NCI-H2029 (cell line): ENCODE measurements at regions not wholly inside any gene's neighbourhood (a gene's known extent, or its start where the extent isn't known, plus 50 kb on each side); places are given as distances from the start of the nearest gene placed in this dataset.

Experiments
- DNase-seq: peaks from one replicate; lab custom pipeline; 2025; lab: John Stamatoyannopoulos, UW

DNA sequence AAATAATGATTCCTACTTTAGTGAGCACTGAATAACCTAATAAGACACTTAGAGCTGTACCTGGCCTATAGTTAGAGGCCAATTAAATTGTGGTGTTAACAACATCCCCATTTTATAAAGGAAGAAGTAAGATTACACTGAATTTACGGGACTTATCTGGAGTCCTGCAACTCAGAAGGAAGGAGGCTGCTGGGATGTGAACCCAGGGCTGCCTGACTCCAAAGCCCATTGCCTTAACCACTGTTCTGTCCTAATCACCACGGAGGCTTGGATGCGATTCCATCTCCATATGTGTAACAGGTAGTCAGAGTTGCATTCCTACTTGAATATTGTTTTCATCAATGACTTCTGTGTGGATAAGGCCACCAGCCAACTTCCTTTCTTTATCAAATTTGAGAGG lies 168.9 kb downstream of the SOCS6 start:
- no peak for DNase-seq

DNA sequence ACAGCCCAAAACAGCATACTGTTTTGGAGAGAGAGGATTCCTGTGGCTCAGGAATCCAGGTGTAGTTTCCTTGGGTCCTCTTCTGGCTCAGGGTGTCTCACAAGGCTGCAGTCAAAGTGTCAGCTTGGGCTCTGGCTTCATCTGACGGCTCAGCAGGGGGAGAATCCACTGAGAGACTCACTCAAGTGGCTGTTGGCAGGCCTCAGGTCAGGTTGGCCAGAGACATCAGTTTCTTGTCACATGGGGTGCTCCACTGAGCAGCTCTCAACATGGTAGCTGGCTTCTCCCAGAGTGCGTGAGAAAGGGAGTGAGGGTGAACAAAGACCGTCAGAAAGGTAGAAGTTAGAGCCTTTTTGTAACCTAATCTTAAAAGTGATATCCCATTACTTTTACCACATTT lies 168.4 kb downstream of the SOCS6 start:
- no peak for DNase-seq

GRCh38 chr18:70456376-70456775 lies 167.5 kb downstream of the SOCS6 start:
- DNase-seq = no peak

GRCh38 chr18:70455731-70456130 lies 166.9 kb downstream of the SOCS6 start:
- no peak for DNase-seq

DNA sequence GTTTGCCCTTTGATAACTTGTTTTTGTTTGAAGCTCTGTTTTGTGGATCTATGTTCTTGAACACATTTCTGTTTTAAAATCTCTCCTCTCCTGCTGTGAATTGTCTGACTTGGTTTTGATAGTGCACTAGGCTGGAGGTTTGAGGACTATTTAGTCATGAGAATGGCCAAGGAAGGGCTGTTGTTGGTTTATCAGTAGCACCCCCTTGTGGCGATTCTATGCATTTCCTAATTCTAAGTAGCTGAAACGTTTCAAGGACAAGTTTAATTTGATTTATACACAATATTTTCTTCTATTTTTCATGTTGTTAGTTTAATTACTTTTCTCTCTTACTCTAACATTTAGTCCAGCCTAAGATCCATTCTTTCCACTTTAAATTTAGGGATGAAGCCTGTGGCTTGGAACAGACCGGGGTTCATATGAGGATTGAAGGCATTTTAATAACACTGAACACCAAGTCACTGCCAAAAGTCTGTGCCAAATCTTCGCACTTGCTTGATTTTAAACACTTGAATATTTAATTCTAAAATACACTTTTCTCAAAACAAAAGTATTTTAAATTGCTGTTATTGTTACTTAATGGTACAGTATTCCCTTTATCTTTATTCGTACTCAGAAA lies 166.0 kb downstream of the SOCS6 start:
- no peak for DNase-seq

GRCh38 chr18:70453058-70453775 lies 164.4 kb downstream of the SOCS6 start:
- no peak for DNase-seq

DNA sequence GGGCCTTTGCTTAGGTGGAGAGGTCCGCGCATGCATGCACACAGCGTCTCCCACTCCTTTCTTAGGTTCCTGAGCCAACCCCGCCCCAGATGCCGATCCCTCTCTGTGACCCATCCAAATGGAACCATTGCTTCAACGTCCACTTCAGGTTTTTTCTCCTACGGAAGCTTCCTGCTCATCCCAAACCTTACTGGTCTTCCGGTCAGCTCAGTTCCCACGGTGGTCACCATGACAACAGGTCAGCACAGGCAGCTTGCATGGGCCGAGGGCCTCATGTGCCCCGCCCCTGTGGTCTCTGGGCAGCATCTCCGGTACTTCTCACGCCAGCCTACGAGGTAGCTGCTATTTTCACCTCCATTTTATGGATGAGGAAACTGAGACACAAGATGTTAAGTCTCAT lies 163.7 kb downstream of the SOCS6 start:
- DNase-seq = no peak

DNA sequence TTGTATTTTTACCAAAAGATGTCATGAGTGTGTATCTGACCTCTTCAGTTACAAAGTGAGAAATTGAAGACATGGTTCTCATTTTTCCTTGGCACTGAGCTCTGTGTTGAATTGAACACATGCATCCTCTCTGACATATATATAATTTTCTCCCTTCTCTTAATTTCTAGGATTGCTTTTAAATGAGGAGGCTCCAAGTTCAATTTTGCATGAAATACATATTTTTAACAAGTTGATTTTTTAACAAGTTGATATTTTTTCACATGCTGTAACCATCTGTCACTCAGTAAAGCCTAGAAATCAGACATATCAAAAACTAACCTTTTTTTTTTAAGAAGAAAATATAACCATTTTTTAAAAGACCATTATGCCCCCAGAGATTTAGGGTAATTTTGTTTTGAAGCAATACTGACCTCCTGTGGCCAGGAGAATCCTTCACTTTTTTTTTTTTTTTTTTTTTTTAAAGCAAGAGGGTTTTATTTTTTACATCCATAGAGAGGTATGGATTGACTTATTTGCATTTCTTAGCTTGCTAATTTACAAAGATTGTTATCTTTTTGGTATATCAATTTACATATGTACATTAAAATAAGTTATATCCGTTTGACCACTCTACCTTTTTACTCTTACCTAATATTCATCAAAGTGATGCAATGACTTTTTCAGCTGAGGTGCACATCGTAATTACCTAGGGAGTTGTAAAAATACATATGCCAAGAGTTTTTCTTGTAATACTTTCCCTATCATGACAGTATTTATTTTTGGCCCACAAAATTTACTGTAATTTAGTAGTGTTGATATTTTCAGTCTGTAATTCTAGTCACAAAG lies 161.8 kb downstream of the SOCS6 start:
- no peak for DNase-seq

GRCh38 chr18:70448588-70448987 lies 159.7 kb downstream of the SOCS6 start:
- DNase-seq = no peak

DNA sequence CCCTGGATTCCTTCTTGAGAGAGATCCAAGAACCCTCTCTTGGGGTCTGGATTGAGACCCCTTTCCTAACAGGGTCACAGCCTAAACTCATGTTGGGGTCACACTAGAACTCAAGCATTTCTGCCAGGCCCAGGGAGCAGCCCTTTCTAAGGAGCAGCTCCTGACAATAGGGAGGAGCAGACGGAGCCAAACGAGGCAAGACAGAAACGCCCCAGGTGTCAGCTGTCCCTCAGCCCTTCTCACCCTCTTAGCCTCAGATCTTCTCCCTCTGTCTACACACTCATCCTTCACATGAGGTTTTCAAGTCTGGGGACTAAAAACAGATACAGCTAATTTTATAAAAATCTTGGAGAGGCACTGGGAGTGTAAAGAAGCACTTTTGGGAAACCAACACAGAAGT lies 157.2 kb downstream of the SOCS6 start:
- DNase-seq = no peak

DNA sequence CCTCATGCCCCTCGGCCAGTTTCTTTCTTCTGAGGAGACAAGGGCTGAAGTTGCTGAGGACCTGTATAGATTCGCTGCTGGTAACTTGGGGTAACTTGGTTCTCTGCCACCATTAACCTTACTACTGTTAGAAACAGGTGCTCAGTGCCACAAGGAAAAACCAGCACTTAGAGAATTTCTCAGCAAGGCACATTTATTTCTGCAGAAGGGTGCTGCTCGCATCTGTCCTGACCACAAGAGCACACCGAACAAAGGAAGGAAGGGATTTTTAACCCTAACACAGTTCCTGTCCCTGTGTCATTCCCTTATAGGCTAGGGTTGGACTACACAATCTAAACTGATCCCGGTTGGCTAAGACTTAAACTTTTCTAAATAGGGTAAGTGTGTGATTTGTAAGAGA lies 154.1 kb downstream of the SOCS6 start:
- no peak for DNase-seq

- no peak for DNase-seq
These were observed 144.1 kb downstream of the SOCS6 start for GRCh38 chr18:70432804-70433400.

- no peak for DNase-seq
These were observed 142.4 kb downstream of the SOCS6 start for GRCh38 chr18:70431203-70431624.

DNA sequence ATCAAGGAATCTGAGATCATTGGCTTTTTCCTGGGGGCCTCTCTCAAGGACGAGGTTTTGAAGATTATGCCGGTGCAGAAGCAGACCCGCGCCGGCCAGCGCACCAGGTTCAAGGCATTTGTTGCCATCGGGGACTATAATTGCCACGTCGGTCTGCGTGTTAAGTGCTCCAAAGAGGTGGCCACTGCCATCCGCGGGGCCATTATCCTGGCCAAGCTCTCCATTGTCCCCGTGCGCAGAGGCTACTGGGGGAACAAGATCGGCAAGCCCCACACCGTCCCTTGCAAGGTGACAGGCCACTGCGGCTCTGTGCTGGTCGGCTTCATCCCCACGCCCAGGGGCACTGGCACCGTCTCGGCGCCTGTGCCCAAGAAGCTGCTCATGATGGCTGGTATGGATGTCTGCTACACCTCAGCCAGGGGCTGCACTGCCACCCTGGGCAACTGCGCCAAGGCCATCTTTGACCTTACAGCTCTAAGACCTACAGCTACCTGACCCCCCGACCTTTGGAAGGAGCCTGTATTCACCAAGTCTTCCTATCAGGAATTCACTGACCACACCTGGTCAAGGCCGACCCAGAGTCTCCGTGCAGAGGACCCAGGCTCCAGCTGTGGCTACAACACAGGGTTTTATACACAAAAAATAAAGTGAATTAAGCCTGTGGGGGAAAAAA lies 141.8 kb downstream of the SOCS6 start:
- DNase-seq = no peak

DNA sequence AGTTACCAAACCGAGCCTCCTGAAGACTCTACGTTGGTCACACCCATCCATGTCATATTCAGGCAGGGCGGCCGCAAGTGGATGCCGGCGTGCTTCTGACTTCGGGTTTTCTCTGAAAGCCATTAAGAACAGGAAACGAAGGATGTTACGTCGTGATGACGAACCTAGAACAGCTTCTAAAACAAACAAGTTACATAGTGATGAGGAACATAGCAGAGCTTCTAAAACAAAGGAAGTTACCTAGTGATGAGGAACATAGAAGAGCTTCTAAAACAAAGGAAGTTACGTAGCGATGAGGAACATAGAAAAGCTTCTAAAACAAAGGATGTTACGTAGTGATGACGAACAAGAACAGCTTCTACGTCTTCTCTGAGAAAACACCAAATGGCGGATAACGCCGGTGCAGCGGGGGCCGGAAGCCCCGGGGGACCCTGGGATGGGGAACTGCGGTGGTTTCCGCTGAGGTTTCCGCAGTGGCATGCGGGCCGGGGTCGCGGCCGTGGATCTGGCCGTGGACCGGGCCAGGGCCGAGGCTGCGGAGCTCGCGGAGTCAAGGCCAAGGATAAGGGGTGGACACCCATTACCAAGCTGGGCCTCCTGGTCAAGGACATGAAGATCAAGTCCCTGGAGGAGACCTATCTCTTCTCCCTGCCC lies 141.1 kb downstream of the SOCS6 start:
- DNase-seq = no peak

- DNase-seq = no peak
These were observed 139.6 kb downstream of the SOCS6 start for GRCh38 chr18:70428439-70428838.

DNA sequence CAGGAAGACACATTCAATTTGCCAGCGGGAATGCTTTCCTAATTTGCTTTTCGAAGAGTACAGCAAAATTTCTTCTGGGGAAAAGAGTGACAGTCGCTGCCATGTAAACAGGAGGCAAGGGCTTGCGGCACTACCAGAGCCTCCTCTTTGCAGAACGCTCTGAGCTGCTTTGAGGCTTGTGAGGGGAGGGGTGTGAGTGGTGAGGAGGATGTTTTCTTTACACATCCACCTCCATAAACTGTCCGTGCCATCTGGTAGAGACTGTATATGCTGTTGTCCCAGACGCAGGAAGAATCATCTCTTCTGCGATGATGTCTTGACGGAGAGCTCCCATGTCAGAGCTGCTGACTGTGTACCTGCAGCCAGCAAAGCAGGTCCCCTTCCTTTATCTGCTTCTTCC lies 138.0 kb downstream of the SOCS6 start:
- DNase-seq = no peak

GRCh38 chr18:70425236-70425635 lies 136.4 kb downstream of the SOCS6 start:
- DNase-seq = no peak

GRCh38 chr18:70423988-70424387 lies 135.1 kb downstream of the SOCS6 start:
- DNase-seq = no peak

GRCh38 chr18:70423120-70423519 lies 134.3 kb downstream of the SOCS6 start:
- no peak for DNase-seq

GRCh38 chr18:70422391-70422965 lies 133.6 kb downstream of the SOCS6 start:
- no peak for DNase-seq
